Effector CD4-positive, alpha-beta T cell (primary cell): ENCODE measurements at regions not wholly inside any gene's neighbourhood (a gene's known extent, or its start where the extent isn't known, plus 50 kb on each side); places are given as distances from the start of the nearest gene placed in this dataset.
"Not testable (repeated sequence)": the region's sequence is repeated elsewhere in the genome, so short reads cannot be mapped to it uniquely, and the experiment has no call there.

ENCODE experiments used
- DNase-seq: peaks from one replicate; pipeline ENCODE4 v3.0.0-alpha.2; 2020

GRCh38 chr6:163895162-163895561 lies 480.6 kb downstream of the QKI start:
- no peak for DNase-seq

GRCh38 chr6:163893609-163894189 lies 479.2 kb downstream of the QKI start:
- no peak for DNase-seq

- no peak for DNase-seq
These were observed 478.5 kb downstream of the QKI start for GRCh38 chr6:163892824-163893561.

- DNase-seq: no peak
These were observed 475.5 kb downstream of the QKI start for GRCh38 chr6:163889904-163890514.

GRCh38 chr6:163888030-163888819 lies 473.7 kb downstream of the QKI start:
- DNase-seq: no peak

GRCh38 chr6:163886428-163886827 lies 471.9 kb downstream of the QKI start:
- no peak for DNase-seq

- DNase-seq: no peak
These were observed 469.5 kb downstream of the QKI start for GRCh38 chr6:163883984-163884383.

- no peak for DNase-seq
These were observed 464.2 kb downstream of the QKI start for GRCh38 chr6:163878698-163879097.

GRCh38 chr6:163877877-163878639 lies 463.5 kb downstream of the QKI start:
- DNase-seq: no peak

- DNase-seq: no peak
These were observed 461.9 kb downstream of the QKI start for GRCh38 chr6:163876391-163876790.

GRCh38 chr6:163874784-163875183 lies 460.3 kb downstream of the QKI start:
- DNase-seq: no peak

GRCh38 chr6:163872335-163872734 lies 457.8 kb downstream of the QKI start:
- no peak for DNase-seq

GRCh38 chr6:163871616-163872015 lies 457.1 kb downstream of the QKI start:
- DNase-seq: no peak

GRCh38 chr6:163867518-163868292 lies 453.2 kb downstream of the QKI start:
- no peak for DNase-seq

GRCh38 chr6:163866192-163866591 lies 451.7 kb downstream of the QKI start:
- no peak for DNase-seq

- DNase-seq: no peak
These were observed 449.0 kb downstream of the QKI start for GRCh38 chr6:163863565-163863964.

GRCh38 chr6:163862701-163863100 lies 448.2 kb downstream of the QKI start:
- DNase-seq: no peak

GRCh38 chr6:163861627-163862026 lies 447.1 kb downstream of the QKI start:
- no peak for DNase-seq

GRCh38 chr6:163860287-163861081 lies 446.0 kb downstream of the QKI start:
- no peak for DNase-seq

- not testable (repeated sequence) for DNase-seq
These were observed 444.4 kb downstream of the QKI start for GRCh38 chr6:163858870-163859269.

- DNase-seq: no peak
These were observed 442.9 kb downstream of the QKI start for GRCh38 chr6:163857421-163857820.
